ENCODE measurements at regions not wholly inside any gene's neighbourhood (a gene's known extent, or its start where the extent isn't known, plus 50 kb on each side); places are given as distances from the start of the nearest gene placed in this dataset.

DNA sequence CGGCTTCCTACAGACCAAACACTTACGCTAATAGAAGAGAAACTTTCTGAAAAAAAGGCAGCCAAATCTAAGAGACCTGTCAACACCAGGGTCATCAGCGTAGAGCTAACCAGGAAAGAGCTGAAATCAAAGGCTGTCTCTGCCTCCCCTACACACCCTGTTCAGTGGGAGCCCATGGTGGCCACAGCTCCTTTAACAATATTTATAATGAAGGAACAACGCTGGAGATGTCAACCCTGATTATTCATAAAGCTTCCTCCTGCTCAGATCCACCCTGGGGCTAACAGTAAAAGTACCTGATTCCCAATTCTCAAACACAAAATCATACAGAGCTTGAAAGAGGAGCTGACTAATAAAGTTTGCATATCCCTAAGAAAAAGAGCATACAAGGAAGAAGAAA lies 133.7 kb downstream of the ANXA2 start:
- H2BK12ac ChIP-seq (ENCODE audit: insufficient read length, low read depth, low read length), result no peak overlapping the region
- H3K4me2 ChIP-seq (ENCODE audit: insufficient read depth, insufficient read length, low read length), result no peak overlapping the region
- H2AFZ ChIP-seq (ENCODE audit: low read length), result no peak overlapping the region
- H3K27ac ChIP-seq (ENCODE audit: insufficient read length, low read depth, low read length), result no peak overlapping the region
- no peaks in the 10 kb centered on the region for H3K79me1 ChIP-seq (ENCODE audit: insufficient read depth, low read depth, low read length, poor library complexity, severe bottlenecking)
- H3T11ph ChIP-seq (ENCODE audit: low read length), result no peak overlapping the region
- H3K9me3 Mint-ChIP-seq, result no peaks in the 10 kb centered on the region
- no peak overlapping the region for H2BK5ac ChIP-seq (ENCODE audit: insufficient read length, low read length)
- no peak overlapping the region for H3K56ac ChIP-seq (ENCODE audit: insufficient read length, low read depth, low read length)
- H2AK5ac ChIP-seq (ENCODE audit: insufficient read length, low read length), result no peak overlapping the region
- H3K4me3 Mint-ChIP-seq, result no peak overlapping the region
- H3K4me1 ChIP-seq (ENCODE audit: insufficient read depth, low read length), result no peaks in the 10 kb centered on the region
- no peaks in the 10 kb centered on the region for H4K20me1 ChIP-seq (ENCODE audit: control insufficient read depth, insufficient read depth, insufficient read length)
- TF ChIP-seq, protein P1, sequence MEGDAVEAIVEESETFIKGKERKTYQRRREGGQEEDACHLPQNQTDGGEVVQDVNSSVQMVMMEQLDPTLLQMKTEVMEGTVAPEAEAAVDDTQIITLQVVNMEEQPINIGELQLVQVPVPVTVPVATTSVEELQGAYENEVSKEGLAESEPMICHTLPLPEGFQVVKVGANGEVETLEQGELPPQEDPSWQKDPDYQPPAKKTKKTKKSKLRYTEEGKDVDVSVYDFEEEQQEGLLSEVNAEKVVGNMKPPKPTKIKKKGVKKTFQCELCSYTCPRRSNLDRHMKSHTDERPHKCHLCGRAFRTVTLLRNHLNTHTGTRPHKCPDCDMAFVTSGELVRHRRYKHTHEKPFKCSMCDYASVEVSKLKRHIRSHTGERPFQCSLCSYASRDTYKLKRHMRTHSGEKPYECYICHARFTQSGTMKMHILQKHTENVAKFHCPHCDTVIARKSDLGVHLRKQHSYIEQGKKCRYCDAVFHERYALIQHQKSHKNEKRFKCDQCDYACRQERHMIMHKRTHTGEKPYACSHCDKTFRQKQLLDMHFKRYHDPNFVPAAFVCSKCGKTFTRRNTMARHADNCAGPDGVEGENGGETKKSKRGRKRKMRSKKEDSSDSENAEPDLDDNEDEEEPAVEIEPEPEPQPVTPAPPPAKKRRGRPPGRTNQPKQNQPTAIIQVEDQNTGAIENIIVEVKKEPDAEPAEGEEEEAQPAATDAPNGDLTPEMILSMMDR (conservative IDR thresholded peaks at IDR 0.05), result no peak
- H3K23me2 ChIP-seq (ENCODE audit: insufficient read length, low read depth, low read length, poor library complexity, severe bottlenecking), result no peaks in the 10 kb centered on the region
- no peak overlapping the region for H3K9ac ChIP-seq (ENCODE audit: extremely low read depth, insufficient read length, low read length)
- peaks cover 3% of the 10 kb centered on the region for H3K27me3 Mint-ChIP-seq (ENCODE audit: low read depth)
- no peak overlapping the region for H3K23ac ChIP-seq (ENCODE audit: insufficient read length, low read depth, low read length)
- H2BK15ac ChIP-seq (ENCODE audit: low read depth, low read length), result no peak overlapping the region
- no peak overlapping the region for H3K18ac ChIP-seq (ENCODE audit: insufficient read length, low read depth, low read length)
- no CpG with 5 or more reads among the region's 4 CpGs for WGBS (ENCODE audit: extremely low coverage, insufficient read length, low lambda C conversion rate)
- no peaks in the 10 kb centered on the region for H3K9me3 ChIP-seq (ENCODE audit: control insufficient read depth, low read depth, low read length)
- no peak overlapping the region for H2BK20ac ChIP-seq (ENCODE audit: low read depth, low read length, poor library complexity, severe bottlenecking)
- peaks cover 9 to 12% of the 10 kb centered on the region in 2 experiments; a peak in 3 of 4 replicates for H3K4me1 Mint-ChIP-seq
- H3K4ac ChIP-seq (ENCODE audit: low read depth, low read length), result no peak overlapping the region
- no peak overlapping the region for H4K8ac ChIP-seq (replicated peaks; ENCODE audit: insufficient read length, low read depth, low read length)
- no peaks in the 10 kb centered on the region for H3K36me3 Mint-ChIP-seq (ENCODE audit: insufficient read depth in 1 of 3, low read depth in 3 of 3)
- H3K14ac ChIP-seq (ENCODE audit: insufficient read depth, low read length), result no peak overlapping the region
- H2BK120ac ChIP-seq (ENCODE audit: low read depth, low read length, poor library complexity, severe bottlenecking), result no peak overlapping the region
- no peaks in the 10 kb centered on the region for H3K27me3 ChIP-seq (ENCODE audit: insufficient read depth, low read length)
- no peak overlapping the region for H4K5ac ChIP-seq (ENCODE audit: insufficient read length, low read depth, low read length)
- H4K91ac ChIP-seq (ENCODE audit: insufficient read length, low read depth, low read length), result no peak overlapping the region
- no peak overlapping the region for H3K27ac Mint-ChIP-seq
- no peak for DNase-seq
- no peaks in the 10 kb centered on the region for H3K79me2 ChIP-seq (ENCODE audit: insufficient read depth, low read length)

Data from H9 (cell line).